Neural progenitor cell (in vitro differentiated cells): ENCODE measurements at regions not wholly inside any gene's neighbourhood (a gene's known extent, or its start where the extent isn't known, plus 50 kb on each side); places are given as distances from the start of the nearest gene placed in this dataset.

Source experiments
- DNase-seq: peaks from one replicate; pipeline ENCODE4 v3.0.0-alpha.2; 2016; ENCODE audit warnings: low spot score
- H2AFZ ChIP-seq: fragments of 200-600 bp; sonication (generic); replicated peaks from 2 replicates; pipeline ENCODE4 v1.6.1; 2016; ENCODE audit warnings: antibody characterized with exemption
- H3F3A ChIP-seq: fragments of 200-600 bp; sonication (generic); 2 replicates; pipeline ENCODE4 v1.6.1; 2016; ENCODE audit warnings: antibody characterized with exemption, low read depth
- H3K27ac ChIP-seq: fragments of 200-600 bp; sonication (generic); 2 replicates; pipeline ENCODE4 v1.5.1; 2016; ENCODE audit warnings: mild to moderate bottlenecking
- H3K27me3 ChIP-seq: fragments of 200-600 bp; sonication (generic); 2 replicates; pipeline ENCODE4 v1.6.1; 2016; ENCODE audit warnings: mild to moderate bottlenecking, moderate library complexity
- H3K36me3 ChIP-seq: fragments of 200-600 bp; sonication (generic); 2 replicates; pipeline ENCODE4 v1.5.1; 2016
- H3K4me1 ChIP-seq: fragments of 200-600 bp; sonication (generic); 2 replicates; pipeline ENCODE4 v1.6.1; 2016; ENCODE audit warnings: mixed run types
- H3K4me2 ChIP-seq: fragments of 200-600 bp; sonication (generic); 2 replicates; pipeline ENCODE4 v1.6.1; 2016
- H3K4me3 ChIP-seq: fragments of 200-600 bp; sonication (generic); 2 replicates; pipeline ENCODE4 v1.5.1; 2016
- H3K79me2 ChIP-seq: fragments of 200-600 bp; sonication (generic); 2 replicates; pipeline ENCODE4 v1.6.1; 2016; ENCODE audit warnings: low read depth
- H3K9ac ChIP-seq: fragments of 200-600 bp; sonication (generic); 2 replicates; pipeline ENCODE4 v1.6.1; 2016
- H3K9me3 ChIP-seq: fragments of 200-600 bp; sonication (generic); 2 replicates; pipeline ENCODE4 v1.5.1; 2016; ENCODE audit warnings: low read depth
- H4K20me1 ChIP-seq: fragments of 200-600 bp; sonication (generic); 2 replicates; pipeline ENCODE4 v1.6.1; 2016; ENCODE audit warnings: low read depth
- H3K27ac Mint-ChIP-seq: 3 replicates; pipeline ENCODE4 v1.8.0; 2021; ENCODE audit warnings: mixed read lengths
- H3K27me3 Mint-ChIP-seq: 2 replicates; pipeline ENCODE4 v1.8.0; 2022; ENCODE audit warnings: low read depth, mild to moderate bottlenecking, inconsistent platforms, moderate library complexity, mixed read lengths; ENCODE audit not compliant: insufficient read depth
- H3K36me3 Mint-ChIP-seq: 3 replicates; pipeline ENCODE4 v1.8.0; 2021; ENCODE audit warnings: mixed read lengths
- H3K4me1 Mint-ChIP-seq: 3 replicates; pipeline ENCODE4 v1.8.0; 2021; ENCODE audit warnings: mixed read lengths
- H3K4me3 Mint-ChIP-seq: 3 replicates; pipeline ENCODE4 v1.8.0; 2021; ENCODE audit warnings: mild to moderate bottlenecking, moderate library complexity, mixed read lengths
- H3K9me3 Mint-ChIP-seq: 3 replicates; pipeline ENCODE4 v1.8.0; 2020; ENCODE audit warnings: mixed read lengths
- EZH2 ChIP-seq: fragments of 200-600 bp; sonication (generic); IDR thresholded peaks from 2 replicates; pipeline ENCODE4 v1.6.1; 2017; ENCODE audit warnings: antibody characterized with exemption, mild to moderate bottlenecking, moderate library complexity
- EZH2phosphoT487 ChIP-seq: fragments of 200-600 bp; sonication (generic); IDR thresholded peaks from 2 replicates; pipeline ENCODE4 v1.6.1; 2017; ENCODE audit warnings: antibody characterized with exemption
- TF ChIP-seq, protein P1 (sequence below): fragments of 200-600 bp; sonication (generic); IDR thresholded peaks from 2 replicates; pipeline ENCODE4 v1.5.1; 2017; ENCODE audit warnings: antibody characterized with exemption, mild to moderate bottlenecking

GRCh38 chr13:50374517-50374916 lies 359.3 kb downstream of the KCNRG start:
- H3F3A ChIP-seq: peaks cover 14% of the 10 kb centered on the region
- H3K4me2 ChIP-seq: no peak overlapping the region
- no peak overlapping the region for H3K4me3 Mint-ChIP-seq
- no peaks in the 10 kb centered on the region for H3K9me3 ChIP-seq
- H4K20me1 ChIP-seq: no peaks in the 10 kb centered on the region
- peaks cover 18% of the 10 kb centered on the region for H3K4me1 ChIP-seq
- H3K36me3 Mint-ChIP-seq: no peaks in the 10 kb centered on the region
- no peak overlapping the region for H3K27ac ChIP-seq
- H2AFZ ChIP-seq: no peak overlapping the region
- H3K9ac ChIP-seq: no peak overlapping the region
- H3K9me3 Mint-ChIP-seq: peaks cover 2% of the 10 kb centered on the region
- no peaks in the 10 kb centered on the region for H3K36me3 ChIP-seq
- no peak for DNase-seq
- H3K4me3 ChIP-seq: no peak overlapping the region
- H3K4me1 Mint-ChIP-seq: peaks cover 7% of the 10 kb centered on the region
- no peak overlapping the region for H3K27ac Mint-ChIP-seq
- H3K27me3 ChIP-seq: no peaks in the 10 kb centered on the region
- H3K79me2 ChIP-seq: no peaks in the 10 kb centered on the region
- TF ChIP-seq EZH2 (no peak), EZH2phosphoT487 (no peak)
- TF ChIP-seq, protein P1, sequence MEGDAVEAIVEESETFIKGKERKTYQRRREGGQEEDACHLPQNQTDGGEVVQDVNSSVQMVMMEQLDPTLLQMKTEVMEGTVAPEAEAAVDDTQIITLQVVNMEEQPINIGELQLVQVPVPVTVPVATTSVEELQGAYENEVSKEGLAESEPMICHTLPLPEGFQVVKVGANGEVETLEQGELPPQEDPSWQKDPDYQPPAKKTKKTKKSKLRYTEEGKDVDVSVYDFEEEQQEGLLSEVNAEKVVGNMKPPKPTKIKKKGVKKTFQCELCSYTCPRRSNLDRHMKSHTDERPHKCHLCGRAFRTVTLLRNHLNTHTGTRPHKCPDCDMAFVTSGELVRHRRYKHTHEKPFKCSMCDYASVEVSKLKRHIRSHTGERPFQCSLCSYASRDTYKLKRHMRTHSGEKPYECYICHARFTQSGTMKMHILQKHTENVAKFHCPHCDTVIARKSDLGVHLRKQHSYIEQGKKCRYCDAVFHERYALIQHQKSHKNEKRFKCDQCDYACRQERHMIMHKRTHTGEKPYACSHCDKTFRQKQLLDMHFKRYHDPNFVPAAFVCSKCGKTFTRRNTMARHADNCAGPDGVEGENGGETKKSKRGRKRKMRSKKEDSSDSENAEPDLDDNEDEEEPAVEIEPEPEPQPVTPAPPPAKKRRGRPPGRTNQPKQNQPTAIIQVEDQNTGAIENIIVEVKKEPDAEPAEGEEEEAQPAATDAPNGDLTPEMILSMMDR: no peak
- no peaks in the 10 kb centered on the region for H3K27me3 Mint-ChIP-seq

GRCh38 chr13:50375792-50376191 lies 360.5 kb downstream of the KCNRG start:
- H3K4me2 ChIP-seq: no peak overlapping the region
- H3K9ac ChIP-seq: no peak overlapping the region
- peaks cover under 1% of the 10 kb centered on the region for H3K36me3 Mint-ChIP-seq
- no peak for DNase-seq
- H3K9me3 ChIP-seq: no peaks in the 10 kb centered on the region
- no peak overlapping the region for H2AFZ ChIP-seq
- H3K36me3 ChIP-seq: no peaks in the 10 kb centered on the region
- peaks cover 10% of the 10 kb centered on the region for H3K9me3 Mint-ChIP-seq
- H3K27me3 Mint-ChIP-seq: no peaks in the 10 kb centered on the region
- no peak overlapping the region for H3K4me3 Mint-ChIP-seq
- TF ChIP-seq EZH2: no peak
- no peak for TF ChIP-seq EZH2phosphoT487
- TF ChIP-seq, protein P1: no peak
- H3F3A ChIP-seq: peaks cover 14% of the 10 kb centered on the region
- no peak overlapping the region for H3K4me3 ChIP-seq
- H3K4me1 ChIP-seq: peaks cover 18% of the 10 kb centered on the region
- peak overlapping the region; percentile 23 for H3K27ac Mint-ChIP-seq
- no peaks in the 10 kb centered on the region for H3K79me2 ChIP-seq
- H3K27ac ChIP-seq: no peak overlapping the region
- H4K20me1 ChIP-seq: no peaks in the 10 kb centered on the region
- no peaks in the 10 kb centered on the region for H3K27me3 ChIP-seq
- peaks cover 7% of the 10 kb centered on the region for H3K4me1 Mint-ChIP-seq

- Histone ChIP-seq H3K4me2 (no peak overlapping the region), H3K27me3 (no peaks in the 10 kb centered on the region), H2AFZ (no peak overlapping the region), H3K4me1 (peaks cover 18% of the 10 kb centered on the region), H4K20me1 (no peaks in the 10 kb centered on the region), H3K9ac (no peak overlapping the region), H3K79me2 (no peaks in the 10 kb centered on the region), H3K4me3 (no peak overlapping the region), H3F3A (peaks cover 14% of the 10 kb centered on the region), H3K27ac (no peak overlapping the region), H3K36me3 (no peaks in the 10 kb centered on the region), H3K9me3 (no peaks in the 10 kb centered on the region)
- Mint-ChIP-seq H3K36me3 (peaks cover 3% of the 10 kb centered on the region), H3K4me1 (peaks cover 7% of the 10 kb centered on the region), H3K9me3 (peaks cover 17% of the 10 kb centered on the region), H3K4me3 (no peak overlapping the region), H3K27me3 (no peaks in the 10 kb centered on the region), H3K27ac (no peak overlapping the region)
- TF ChIP-seq EZH2phosphoT487 (no peak), EZH2 (no peak)
- TF ChIP-seq, protein P1: peak; percentile 39
- peak; percentile 39 for DNase-seq
Measured at GRCh38 chr13:50376895-50377575, 361.8 kb downstream of the KCNRG start.
